DMS 273 (cell line): ENCODE measurements at regions not wholly inside any gene's neighbourhood (a gene's known extent, or its start where the extent isn't known, plus 50 kb on each side); places are given as distances from the start of the nearest gene placed in this dataset.
"Not testable (repeated sequence)": the region's sequence is repeated elsewhere in the genome, so short reads cannot be mapped to it uniquely, and the experiment has no call there.

Source experiments
- DNase-seq: peaks from one replicate; lab custom pipeline; 2025; ENCODE audit not compliant: unreplicated experiment; lab: John Stamatoyannopoulos, UW

GRCh38 chr10:123269675-123270074 is 115.5 kb downstream of the BUB3 start:
- no peak for DNase-seq

GRCh38 chr10:123270221-123270620 is 116.0 kb downstream of the BUB3 start:
- no peak for DNase-seq

- no peak for DNase-seq
Measured at GRCh38 chr10:123270806-123271205, 116.6 kb downstream of the BUB3 start.

- DNase-seq, result peak; percentile 4
Measured at GRCh38 chr10:123272171-123272570, 118.0 kb downstream of the BUB3 start.

- no peak for DNase-seq
Measured at GRCh38 chr10:123274306-123275135, 120.3 kb downstream of the BUB3 start.

GRCh38 chr10:123275136-123275564 is 120.9 kb downstream of the BUB3 start:
- no peak for DNase-seq

- DNase-seq, result no peak
Measured at GRCh38 chr10:123278445-123278844, 124.2 kb downstream of the BUB3 start.

- not testable (repeated sequence) for DNase-seq
Measured at GRCh38 chr10:123283371-123283770, 129.2 kb downstream of the BUB3 start.

- DNase-seq, result no peak
Measured at GRCh38 chr10:123284022-123284421, 129.8 kb downstream of the BUB3 start.

- no peak for DNase-seq
Measured at GRCh38 chr10:123287594-123288247, 133.5 kb downstream of the BUB3 start.

GRCh38 chr10:123289432-123289831 is 135.2 kb downstream of the BUB3 start:
- no peak for DNase-seq

- DNase-seq, result no peak
Measured at GRCh38 chr10:123294109-123294508, 139.9 kb downstream of the BUB3 start.

GRCh38 chr10:123294886-123295285 is 140.7 kb downstream of the BUB3 start:
- no peak for DNase-seq

GRCh38 chr10:123295644-123296043 is 141.4 kb downstream of the BUB3 start:
- DNase-seq, result no peak

GRCh38 chr10:123297175-123297574 is 143.0 kb downstream of the BUB3 start:
- no peak for DNase-seq

GRCh38 chr10:123298583-123298982 is 144.4 kb downstream of the BUB3 start:
- DNase-seq, result no peak

- DNase-seq, result no peak
Measured at GRCh38 chr10:123299598-123299997, 145.4 kb downstream of the BUB3 start.

- peak; percentile 71 for DNase-seq
Measured at GRCh38 chr10:123301077-123301857, 147.1 kb downstream of the BUB3 start.

- no peak for DNase-seq
Measured at GRCh38 chr10:123303581-123304337, 149.6 kb downstream of the BUB3 start.

GRCh38 chr10:123305671-123306070 is 151.5 kb downstream of the BUB3 start:
- no peak for DNase-seq

- DNase-seq, result no peak
Measured at GRCh38 chr10:123306290-123306689, 152.1 kb downstream of the BUB3 start.
